HFFc6 (cell line): ENCODE measurements at regions not wholly inside any gene's neighbourhood (a gene's known extent, or its start where the extent isn't known, plus 50 kb on each side); places are given as distances from the start of the nearest gene placed in this dataset.
"Not testable (repeated sequence)": the region's sequence is repeated elsewhere in the genome, so short reads cannot be mapped to it uniquely, and the experiment has no call there.

Source experiments
- DNase-seq: peaks from one replicate; pipeline ENCODE4 v3.0.0-alpha.2; 2018
- H3K27ac Mint-ChIP-seq: 2 replicates; pipeline ENCODE4 v1.8.0; 2020; ENCODE audit warnings: mild to moderate bottlenecking, mixed read lengths
- H3K27me3 Mint-ChIP-seq: 2 replicates; pipeline ENCODE4 v1.8.0; 2021; ENCODE audit warnings: mild to moderate bottlenecking, moderate library complexity, mixed read lengths; ENCODE audit not compliant: insufficient read depth
- H3K36me3 Mint-ChIP-seq: 2 replicates; pipeline ENCODE4 v1.8.0; 2021; ENCODE audit warnings: low read depth, mixed read lengths
- H3K4me1 Mint-ChIP-seq: 2 replicates; pipeline ENCODE4 v1.8.0; 2020; ENCODE audit warnings: low read depth, mixed read lengths
- H3K4me3 Mint-ChIP-seq: 2 replicates; pipeline ENCODE4 v1.8.0; 2020; ENCODE audit warnings: mild to moderate bottlenecking, moderate library complexity, mixed read lengths
- H3K9me3 Mint-ChIP-seq: 2 replicates; pipeline ENCODE4 v1.8.0; 2020; ENCODE audit warnings: mild to moderate bottlenecking, mixed read lengths
- TF ChIP-seq, protein P1 (sequence below): fragments of 200-600 bp; sonication (generic); IDR thresholded peaks from 2 replicates; pipeline ENCODE4 v1.5.0; 2021; ENCODE audit warnings: antibody characterized with exemption, mild to moderate bottlenecking

DNA sequence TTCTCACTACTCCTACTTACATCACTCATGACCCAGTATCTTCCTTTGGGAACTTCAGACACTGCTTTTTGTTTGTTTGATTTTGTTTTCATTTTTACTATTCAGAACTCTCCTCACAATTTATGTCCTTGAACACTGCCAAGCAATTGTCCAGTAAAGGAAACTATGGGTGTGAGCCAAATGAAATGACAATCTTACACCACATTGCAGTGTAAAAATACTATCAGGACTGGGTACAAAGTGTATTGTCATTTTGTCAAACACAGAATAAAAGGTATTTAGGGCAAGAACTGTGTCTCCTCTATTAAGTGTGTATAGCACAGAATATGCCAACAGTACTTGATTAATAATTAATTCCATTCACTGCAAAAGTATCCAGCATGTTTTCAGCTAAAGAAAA lies 199.3 kb downstream of the ALG10B start:
- TF ChIP-seq, protein P1, sequence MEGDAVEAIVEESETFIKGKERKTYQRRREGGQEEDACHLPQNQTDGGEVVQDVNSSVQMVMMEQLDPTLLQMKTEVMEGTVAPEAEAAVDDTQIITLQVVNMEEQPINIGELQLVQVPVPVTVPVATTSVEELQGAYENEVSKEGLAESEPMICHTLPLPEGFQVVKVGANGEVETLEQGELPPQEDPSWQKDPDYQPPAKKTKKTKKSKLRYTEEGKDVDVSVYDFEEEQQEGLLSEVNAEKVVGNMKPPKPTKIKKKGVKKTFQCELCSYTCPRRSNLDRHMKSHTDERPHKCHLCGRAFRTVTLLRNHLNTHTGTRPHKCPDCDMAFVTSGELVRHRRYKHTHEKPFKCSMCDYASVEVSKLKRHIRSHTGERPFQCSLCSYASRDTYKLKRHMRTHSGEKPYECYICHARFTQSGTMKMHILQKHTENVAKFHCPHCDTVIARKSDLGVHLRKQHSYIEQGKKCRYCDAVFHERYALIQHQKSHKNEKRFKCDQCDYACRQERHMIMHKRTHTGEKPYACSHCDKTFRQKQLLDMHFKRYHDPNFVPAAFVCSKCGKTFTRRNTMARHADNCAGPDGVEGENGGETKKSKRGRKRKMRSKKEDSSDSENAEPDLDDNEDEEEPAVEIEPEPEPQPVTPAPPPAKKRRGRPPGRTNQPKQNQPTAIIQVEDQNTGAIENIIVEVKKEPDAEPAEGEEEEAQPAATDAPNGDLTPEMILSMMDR: no peak
- H3K4me1 Mint-ChIP-seq: no peaks in the 10 kb centered on the region
- no peak overlapping the region for H3K27ac Mint-ChIP-seq
- DNase-seq: no peak
- no peak overlapping the region for H3K4me3 Mint-ChIP-seq
- peaks cover 50% of the 10 kb centered on the region for H3K9me3 Mint-ChIP-seq
- no peaks in the 10 kb centered on the region; the same call in 1 of the 2 replicates for H3K27me3 Mint-ChIP-seq
- no peaks in the 10 kb centered on the region; the same call in 1 of the 2 replicates for H3K36me3 Mint-ChIP-seq

DNA sequence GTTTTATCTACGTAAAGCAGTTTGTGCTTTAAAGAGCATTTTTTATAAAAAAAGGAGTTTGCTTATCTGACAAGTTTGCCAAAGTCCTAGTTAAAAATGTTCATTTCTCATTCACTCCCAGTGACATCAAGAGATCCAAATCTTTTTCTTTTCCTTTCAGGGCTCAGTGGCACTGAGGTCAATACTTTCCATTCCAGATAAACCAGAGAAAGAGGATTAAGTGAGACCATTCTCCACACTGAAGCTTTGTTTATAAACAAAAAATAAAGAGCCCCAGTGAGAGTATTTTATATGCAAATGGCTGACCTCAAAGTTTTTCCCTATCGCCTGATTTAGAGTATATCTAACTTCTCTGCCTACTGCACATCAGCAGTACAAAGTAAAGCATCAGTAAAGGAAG lies 199.8 kb downstream of the ALG10B start:
- TF ChIP-seq, protein P1: no peak
- Mint-ChIP-seq H3K4me3 (no peak overlapping the region), H3K9me3 (peaks cover 50% of the 10 kb centered on the region)

DNA sequence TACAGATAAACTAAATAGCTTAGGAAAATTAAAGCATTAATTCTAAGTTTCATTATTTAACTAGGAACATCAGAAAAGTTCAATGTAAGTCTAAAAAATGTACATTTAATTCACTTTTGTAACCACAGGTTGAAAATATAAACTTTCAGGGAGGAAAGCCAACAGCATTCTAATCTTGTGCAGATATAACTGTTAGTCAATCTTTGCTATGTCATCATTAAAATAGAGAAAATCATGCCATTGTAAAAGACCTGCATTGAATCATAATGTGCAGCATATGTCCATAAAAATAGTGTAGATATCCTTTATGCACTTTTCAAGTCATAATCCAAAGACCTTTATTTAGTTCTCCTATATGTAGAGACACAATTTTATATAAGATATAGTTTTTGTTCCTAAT lies 207.3 kb downstream of the ALG10B start:
- Mint-ChIP-seq H3K27ac (no peak overlapping the region), H3K4me1 (no peaks in the 10 kb centered on the region), H3K36me3 (no peaks in the 10 kb centered on the region; the same call in 1 of the 2 replicates), H3K9me3 (peaks cover 47% of the 10 kb centered on the region), H3K27me3 (no peaks in the 10 kb centered on the region; the same call in 1 of the 2 replicates), H3K4me3 (no peak overlapping the region)
- DNase-seq: no peak
- TF ChIP-seq, protein P1: no peak

More for the DNA sequence above, 199.8 kb downstream of the ALG10B start:
- Mint-ChIP-seq H3K36me3 (no peaks in the 10 kb centered on the region; the same call in 1 of the 2 replicates), H3K4me1 (no peaks in the 10 kb centered on the region), H3K27me3 (no peaks in the 10 kb centered on the region; the same call in 1 of the 2 replicates), H3K27ac (no peak overlapping the region)
- no peak for DNase-seq

DNA sequence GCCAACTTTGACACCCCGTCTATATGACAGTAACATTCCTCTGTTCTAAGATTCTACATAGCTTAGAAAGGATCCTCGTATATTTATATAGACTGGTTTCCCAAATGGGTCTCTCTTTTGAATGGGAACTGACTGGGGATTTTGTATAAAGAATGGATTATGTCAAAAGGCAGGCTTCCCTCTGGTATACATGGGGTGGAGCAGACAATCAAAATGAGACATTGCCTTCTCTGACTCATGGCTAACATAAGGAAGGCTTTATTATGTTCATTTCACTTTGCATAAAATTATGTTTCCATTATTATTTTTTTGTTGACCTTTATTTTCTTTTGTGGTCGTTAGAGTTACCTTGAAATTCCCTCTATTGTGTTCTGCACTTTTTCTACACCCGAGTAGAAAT lies 211.1 kb downstream of the ALG10B start:
- H3K36me3 Mint-ChIP-seq: no peaks in the 10 kb centered on the region
- peaks cover 34% of the 10 kb centered on the region for H3K9me3 Mint-ChIP-seq
- DNase-seq: no peak
- TF ChIP-seq, protein P1: no peak
- H3K27ac Mint-ChIP-seq: no peak overlapping the region
- H3K27me3 Mint-ChIP-seq: no peaks in the 10 kb centered on the region
- no peak overlapping the region for H3K4me3 Mint-ChIP-seq
- H3K4me1 Mint-ChIP-seq: no peaks in the 10 kb centered on the region

DNA sequence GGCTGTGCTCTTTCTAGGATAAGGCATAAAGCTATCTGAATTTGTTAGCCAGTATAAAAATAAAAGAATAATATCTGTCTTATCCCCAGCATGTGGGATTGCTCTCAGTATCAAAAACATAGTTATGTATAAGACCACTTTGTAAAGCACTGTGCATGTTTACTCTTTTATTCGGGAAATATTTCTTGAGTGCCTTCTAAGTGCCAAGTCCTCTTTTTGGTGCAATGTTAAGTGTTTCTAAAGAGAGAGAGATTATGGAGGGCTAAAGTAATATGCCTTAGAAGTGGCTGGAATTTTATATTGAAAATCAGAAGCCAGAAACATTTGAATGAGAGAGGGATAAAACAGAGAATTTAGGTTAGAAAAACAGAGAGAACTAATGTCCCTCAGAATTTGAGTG lies 212.0 kb downstream of the ALG10B start:
- Mint-ChIP-seq H3K4me1 (no peaks in the 10 kb centered on the region), H3K4me3 (no peak overlapping the region), H3K27ac (no peak overlapping the region), H3K36me3 (no peaks in the 10 kb centered on the region), H3K9me3 (peaks cover 38% of the 10 kb centered on the region), H3K27me3 (no peaks in the 10 kb centered on the region)
- TF ChIP-seq, protein P1: no peak
- no peak for DNase-seq

DNA sequence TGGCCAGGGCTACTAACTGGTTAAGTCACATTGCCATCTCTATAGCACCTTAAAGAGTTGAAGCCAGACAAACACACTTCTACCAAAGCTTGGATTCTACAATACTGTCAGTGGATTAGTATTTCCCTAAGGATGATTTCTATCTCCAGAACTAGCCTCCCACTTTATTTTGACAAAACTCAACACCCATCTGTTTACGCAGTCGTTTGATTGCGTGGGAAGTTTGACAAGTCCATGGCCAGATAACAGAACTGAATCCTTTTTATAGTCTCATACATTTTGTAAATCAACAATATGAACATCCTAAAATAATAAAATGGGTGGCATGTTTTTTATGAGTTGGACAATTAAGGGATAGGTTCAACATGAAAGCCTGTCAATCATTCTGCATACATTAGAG lies 212.7 kb downstream of the ALG10B start:
- H3K9me3 Mint-ChIP-seq: peaks cover 45% of the 10 kb centered on the region
- H3K4me3 Mint-ChIP-seq, DNase-seq, H3K27ac Mint-ChIP-seq, H3K27me3 Mint-ChIP-seq, H3K36me3 Mint-ChIP-seq, H3K4me1 Mint-ChIP-seq: not testable (repeated sequence)
